Body of pancreas (tissue), 4 donors: ENCODE measurements at regions not wholly inside any gene's neighbourhood (a gene's known extent, or its start where the extent isn't known, plus 50 kb on each side); places are given as distances from the start of the nearest gene placed in this dataset.
"Not testable (repeated sequence)": the region's sequence is repeated elsewhere in the genome, so short reads cannot be mapped to it uniquely, and the experiment has no call there.

Experiments used
- ATAC-seq: fragments of 150-250 bp; one replicate; pipeline ENCODE4 v1.9.1; 2016
- DNase-seq, 4 donors: peaks; one replicate each; pipeline ENCODE4 v3.0.0-alpha.2; 2019
- H3K27ac ChIP-seq, 4 donors: fragments of 200-600 bp; sonication (generic); 1 replicate in 3 of 4; 2 replicates in 1 of 4; pipeline versions ENCODE4 v1.5.1 to v1.6.1; 2016 to 2019; ENCODE audit warnings: mild to moderate bottlenecking in 1 of 4, mixed read lengths in 1 of 4, moderate library complexity in 1 of 4
- H3K27me3 ChIP-seq, 2 donors: fragments of 200-600 bp; sonication (generic); one replicate each; pipeline ENCODE4 v1.6.0; 2016; ENCODE audit warnings: mild to moderate bottlenecking in 1 of 2
- H3K36me3 ChIP-seq, 2 donors: fragments of 200-600 bp; sonication (generic); replicated peaks in 1 of 2; 2 replicates each; pipeline ENCODE4 v1.5.1; 2016; ENCODE audit warnings: low read depth in 2 of 2; ENCODE audit not compliant: insufficient read depth in 1 of 2
- H3K4me1 ChIP-seq: fragments of 200-600 bp; sonication (generic); one replicate; pipeline ENCODE4 v1.6.0; 2016
- H3K4me3 ChIP-seq, 2 donors: fragments of 200-600 bp; sonication (generic); 1 replicate in 1 of 2; 2 replicates in 1 of 2; pipeline ENCODE4 v1.5.1; 2016 to 2019
- H3K9me3 ChIP-seq, 3 donors: fragments of 200-600 bp; sonication (generic); 1 replicate in 2 of 3; 2 replicates in 1 of 3; pipeline ENCODE4 v1.5.1; 2016
- POLR2A ChIP-seq, 3 donors: fragments of 450-650 bp; IDR thresholded peaks; one replicate each; pipeline ENCODE4 v1.6.1; 2016; ENCODE audit warnings: antibody characterized with exemption in 3 of 3, mild to moderate bottlenecking in 2 of 3
- WGBS, 2 donors: methylation state at CpG; one replicate each; pipeline ENCODE4 v1.1.5; 2017; 5-methylcytosine and 5-hydroxymethylcytosine counted together
- intact Hi-C: fragments of 100-400 bp; cut with DNase I; formaldehyde crosslinking; loops from one replicate; pipeline ENCODE4 v1.15.1; 2023
- TF ChIP-seq, protein P1 (sequence below), 7 experiments: fragments of 450-650 bp in 4 of 7; fragments of 200-600 bp in 3 of 7; sonication (generic) in 3 of 7; IDR thresholded peaks; one replicate each; pipeline ENCODE4 v1.5.1; 2016 to 2019; ENCODE audit warnings: antibody characterized with exemption in 7 of 7

DNA sequence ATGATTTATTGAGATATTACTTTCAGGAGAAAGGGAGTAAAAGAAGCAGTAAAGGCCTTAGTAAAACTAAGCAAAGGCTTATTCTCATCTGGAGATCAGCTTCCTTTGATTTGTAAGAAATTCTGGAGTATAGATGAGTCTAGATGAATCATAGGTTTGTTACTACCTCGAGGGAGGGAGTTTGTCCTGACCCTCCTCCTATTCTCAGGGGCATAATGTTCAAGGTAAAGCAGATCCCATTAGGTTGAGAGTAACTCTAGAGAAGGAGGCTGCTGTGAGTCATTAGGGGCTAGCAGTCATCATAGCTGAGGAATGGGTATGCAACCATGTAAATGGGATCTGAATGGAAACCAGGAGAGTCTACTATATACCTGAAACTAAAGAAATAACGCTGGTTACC is 155.5 kb upstream of the MOCS2 start:
- Histone ChIP-seq H3K9me3 (no peaks in the 10 kb centered on the region), H3K27ac (no peak overlapping the region), H3K4me3 (no peak overlapping the region), H3K27me3 (no peaks in the 10 kb centered on the region), H3K36me3 (no peaks in the 10 kb centered on the region), H3K4me1 (no peaks in the 10 kb centered on the region)
- intact Hi-C loops = no loop called here
- TF ChIP-seq, protein P1, sequence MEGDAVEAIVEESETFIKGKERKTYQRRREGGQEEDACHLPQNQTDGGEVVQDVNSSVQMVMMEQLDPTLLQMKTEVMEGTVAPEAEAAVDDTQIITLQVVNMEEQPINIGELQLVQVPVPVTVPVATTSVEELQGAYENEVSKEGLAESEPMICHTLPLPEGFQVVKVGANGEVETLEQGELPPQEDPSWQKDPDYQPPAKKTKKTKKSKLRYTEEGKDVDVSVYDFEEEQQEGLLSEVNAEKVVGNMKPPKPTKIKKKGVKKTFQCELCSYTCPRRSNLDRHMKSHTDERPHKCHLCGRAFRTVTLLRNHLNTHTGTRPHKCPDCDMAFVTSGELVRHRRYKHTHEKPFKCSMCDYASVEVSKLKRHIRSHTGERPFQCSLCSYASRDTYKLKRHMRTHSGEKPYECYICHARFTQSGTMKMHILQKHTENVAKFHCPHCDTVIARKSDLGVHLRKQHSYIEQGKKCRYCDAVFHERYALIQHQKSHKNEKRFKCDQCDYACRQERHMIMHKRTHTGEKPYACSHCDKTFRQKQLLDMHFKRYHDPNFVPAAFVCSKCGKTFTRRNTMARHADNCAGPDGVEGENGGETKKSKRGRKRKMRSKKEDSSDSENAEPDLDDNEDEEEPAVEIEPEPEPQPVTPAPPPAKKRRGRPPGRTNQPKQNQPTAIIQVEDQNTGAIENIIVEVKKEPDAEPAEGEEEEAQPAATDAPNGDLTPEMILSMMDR (IDR thresholded peaks at IDR 0.05) = no peak
- TF ChIP-seq POLR2A (IDR thresholded peaks at IDR 0.05) = no peak
- no peak for DNase-seq
- WGBS, 2 donors = 18 to 47% methylated on average over 2 of the region's 2 CpGs
- ATAC-seq = no peak

DNA sequence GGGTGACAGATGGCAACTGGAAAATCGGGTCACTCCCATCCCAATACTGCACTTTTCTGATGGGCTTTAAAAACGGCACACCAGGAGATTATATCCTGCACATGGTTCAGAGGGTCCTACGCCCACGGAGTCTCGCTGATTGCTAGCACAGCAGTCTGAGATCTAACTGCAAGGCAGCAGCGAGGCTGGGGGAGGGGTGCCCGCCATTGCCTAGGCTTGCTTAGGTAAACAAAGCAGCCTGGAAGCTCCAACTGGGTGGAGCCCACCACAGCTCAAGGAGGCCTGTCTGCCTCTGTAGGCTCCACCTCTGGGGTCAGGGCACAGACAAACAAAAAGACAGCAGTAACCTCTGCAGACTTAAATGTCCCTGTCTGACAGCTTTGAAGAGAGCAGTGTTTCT is 158.7 kb upstream of the MOCS2 start:
- H3K4me1 ChIP-seq, H3K4me3 ChIP-seq, intact Hi-C loops, H3K27me3 ChIP-seq, H3K27ac ChIP-seq, H3K36me3 ChIP-seq, DNase-seq, ATAC-seq, H3K9me3 ChIP-seq: not testable (repeated sequence)
- 64% methylated on average over 7 of the region's 7 CpGs for WGBS, 2 donors

DNA sequence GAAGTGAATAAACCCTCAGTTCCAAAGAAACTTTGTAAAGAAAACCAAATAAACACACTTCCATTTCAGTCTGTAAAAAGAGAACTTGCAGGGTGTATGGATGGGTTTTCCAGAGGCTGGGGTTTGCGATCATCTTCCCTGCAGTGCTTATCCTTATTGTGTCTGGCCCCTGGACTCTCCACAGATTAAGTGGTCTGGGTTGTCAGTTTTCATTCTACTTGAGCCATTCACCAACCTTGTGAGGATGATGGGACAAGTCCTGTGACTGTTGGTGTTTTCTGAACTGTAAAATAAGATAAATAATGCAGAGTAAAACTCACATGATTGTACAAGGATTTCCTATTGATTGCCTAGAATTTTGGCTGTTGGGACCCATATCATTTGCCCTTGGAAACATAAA is 166.1 kb upstream of the MOCS2 start:
- 76 to 78% methylated on average over 1 of the region's 1 CpG for WGBS, 2 donors
- intact Hi-C loops = no loop called here
- Histone ChIP-seq H3K36me3 (no peaks in the 10 kb centered on the region), H3K27ac (no peak overlapping the region), H3K9me3 (no peaks in the 10 kb centered on the region), H3K4me3 (no peak overlapping the region), H3K4me1 (no peaks in the 10 kb centered on the region), H3K27me3 (no peaks in the 10 kb centered on the region)
- DNase-seq (no peak), ATAC-seq (no peak)
- TF ChIP-seq POLR2A (IDR thresholded peaks at IDR 0.05) = no peak
- TF ChIP-seq, protein P1 (IDR thresholded peaks at IDR 0.05) = no peak

DNA sequence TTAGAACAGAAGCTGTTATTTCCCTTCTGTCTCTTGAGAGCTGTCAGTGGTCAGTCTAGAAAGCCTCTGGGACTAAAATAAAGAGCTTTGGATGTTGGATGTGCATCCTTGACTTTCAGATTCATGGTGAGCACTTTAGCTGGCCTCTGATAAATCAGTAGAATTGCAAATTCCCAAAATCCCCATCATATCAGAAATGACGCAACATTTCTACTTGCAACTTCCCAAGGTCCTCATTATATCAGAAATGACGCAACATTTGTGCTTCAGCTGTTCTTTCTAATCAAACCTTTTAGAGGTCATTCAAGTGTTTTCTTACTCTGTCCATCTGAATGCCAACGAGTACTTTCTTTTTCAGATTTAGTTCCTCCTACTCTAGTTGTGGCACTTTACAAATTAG is 167.3 kb upstream of the MOCS2 start:
- Histone ChIP-seq H3K36me3 (no peaks in the 10 kb centered on the region), H3K27me3 (no peaks in the 10 kb centered on the region), H3K4me3 (no peak overlapping the region), H3K4me1 (no peaks in the 10 kb centered on the region), H3K27ac (no peak overlapping the region), H3K9me3 (no peaks in the 10 kb centered on the region)
- intact Hi-C loops = no loop called here
- TF ChIP-seq, protein P1 (IDR thresholded peaks at IDR 0.05) = no peak
- TF ChIP-seq POLR2A (IDR thresholded peaks at IDR 0.05) = no peak
- WGBS, 2 donors = 27 to 36% methylated on average over 3 of the region's 3 CpGs
- DNase-seq = no peak
- ATAC-seq = peak; percentile 40

DNA sequence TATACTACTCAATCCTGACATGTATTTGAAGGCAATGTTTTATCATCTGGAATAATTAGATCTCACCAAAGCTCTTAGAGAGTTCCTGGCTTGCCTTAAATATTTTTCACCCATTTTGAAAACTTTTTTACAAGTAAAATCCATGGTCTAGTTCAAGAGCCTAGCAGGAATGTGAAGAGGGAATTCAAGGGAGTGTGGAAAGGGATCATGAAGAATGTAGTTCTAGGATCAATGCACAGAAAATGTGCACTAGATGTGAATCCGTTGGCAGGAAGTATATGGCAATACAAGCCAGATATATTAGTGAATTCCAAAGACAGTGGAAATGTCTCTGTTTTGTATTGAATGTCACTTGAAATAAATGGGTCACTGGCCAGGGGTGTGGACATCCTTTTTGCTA is 167.9 kb upstream of the MOCS2 start:
- intact Hi-C loops = no loop called here
- 47 to 57% methylated on average over 1 of the region's 1 CpG for WGBS, 2 donors
- no peaks in the 10 kb centered on the region for H3K27me3 ChIP-seq
- DNase-seq (no peak), ATAC-seq (no peak)
- H3K9me3 ChIP-seq = no peaks in the 10 kb centered on the region
- H3K27ac ChIP-seq = no peak overlapping the region
- no peaks in the 10 kb centered on the region for H3K36me3 ChIP-seq
- TF ChIP-seq, protein P1 (IDR thresholded peaks at IDR 0.05) = no peak
- no peak for TF ChIP-seq POLR2A (IDR thresholded peaks at IDR 0.05)
- H3K4me3 ChIP-seq = no peak overlapping the region
- H3K4me1 ChIP-seq = no peaks in the 10 kb centered on the region
